22Rv1 (cell line): ENCODE measurements at regions not wholly inside any gene's neighbourhood (a gene's known extent, or its start where the extent isn't known, plus 50 kb on each side); places are given as distances from the start of the nearest gene placed in this dataset.

Experiments used
- ZFX ChIP-seq: fragments of 450-650 bp; IDR thresholded peaks from 2 replicates; pipeline ENCODE4 v1.6.1; 2017; ENCODE audit warnings: antibody characterized with exemption, borderline replicate concordance
- TF ChIP-seq, protein P1 (sequence below): fragments of 450-650 bp; IDR thresholded peaks from 2 replicates; pipeline ENCODE4 v1.5.1; 2017; ENCODE audit warnings: mild to moderate bottlenecking

- TF ChIP-seq, protein P1, sequence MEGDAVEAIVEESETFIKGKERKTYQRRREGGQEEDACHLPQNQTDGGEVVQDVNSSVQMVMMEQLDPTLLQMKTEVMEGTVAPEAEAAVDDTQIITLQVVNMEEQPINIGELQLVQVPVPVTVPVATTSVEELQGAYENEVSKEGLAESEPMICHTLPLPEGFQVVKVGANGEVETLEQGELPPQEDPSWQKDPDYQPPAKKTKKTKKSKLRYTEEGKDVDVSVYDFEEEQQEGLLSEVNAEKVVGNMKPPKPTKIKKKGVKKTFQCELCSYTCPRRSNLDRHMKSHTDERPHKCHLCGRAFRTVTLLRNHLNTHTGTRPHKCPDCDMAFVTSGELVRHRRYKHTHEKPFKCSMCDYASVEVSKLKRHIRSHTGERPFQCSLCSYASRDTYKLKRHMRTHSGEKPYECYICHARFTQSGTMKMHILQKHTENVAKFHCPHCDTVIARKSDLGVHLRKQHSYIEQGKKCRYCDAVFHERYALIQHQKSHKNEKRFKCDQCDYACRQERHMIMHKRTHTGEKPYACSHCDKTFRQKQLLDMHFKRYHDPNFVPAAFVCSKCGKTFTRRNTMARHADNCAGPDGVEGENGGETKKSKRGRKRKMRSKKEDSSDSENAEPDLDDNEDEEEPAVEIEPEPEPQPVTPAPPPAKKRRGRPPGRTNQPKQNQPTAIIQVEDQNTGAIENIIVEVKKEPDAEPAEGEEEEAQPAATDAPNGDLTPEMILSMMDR, result no peak
- TF ChIP-seq ZFX, result no peak
These were observed 155.6 kb downstream of the SLC6A15 start for GRCh38 chr12:84756961-84757360.
